Activated naive CD8-positive, alpha-beta T cell treated with anti-CD3 and anti-CD28 coated beads, Interleukin-2, amount 10 ng/mL, durations not matched to agents 7 days and 5 days (primary cell): ENCODE measurements at regions not wholly inside any gene's neighbourhood (a gene's known extent, or its start where the extent isn't known, plus 50 kb on each side); places are given as distances from the start of the nearest gene placed in this dataset.

Experiments used
- ATAC-seq: fragments of 150-1000 bp; cut with Tn5 transposase; one replicate; pipeline ENCODE4 v1.10.0; 2021; ENCODE audit warnings: low read depth, moderate library complexity
- POLR2A ChIA-PET: fragments of 350-600 bp; sonication (Branson Sonifier 250); formaldehyde crosslinking; loops from one replicate; lab custom pipeline; 2021; ENCODE audit warnings: antibody characterized with exemption; lab: Charles Lee
- DNase-seq: peaks from one replicate; pipeline ENCODE4 v3.0.0; 2021
- H3K27ac Mint-ChIP-seq: one replicate; pipeline ENCODE4 v1.8.0; 2022; ENCODE audit warnings: mild to moderate bottlenecking, mixed read lengths
- H3K27me3 Mint-ChIP-seq: one replicate; pipeline ENCODE4 v1.8.0; 2022; ENCODE audit warnings: mild to moderate bottlenecking, moderate library complexity, mixed read lengths
- H3K36me3 Mint-ChIP-seq: one replicate; pipeline ENCODE4 v1.8.0; 2021; ENCODE audit warnings: mild to moderate bottlenecking, mixed read lengths
- H3K4me1 Mint-ChIP-seq: one replicate; pipeline ENCODE4 v1.8.0; 2021; ENCODE audit warnings: mixed read lengths
- H3K4me3 Mint-ChIP-seq: one replicate; pipeline ENCODE4 v1.8.0; 2022; ENCODE audit warnings: mild to moderate bottlenecking, moderate library complexity, mixed read lengths
- H3K9me3 Mint-ChIP-seq: one replicate; pipeline ENCODE4 v1.8.0; 2021; ENCODE audit warnings: mixed read lengths

- ATAC-seq (no peak), DNase-seq (no peak)
- Mint-ChIP-seq H3K27me3 (no peaks in the 10 kb centered on the region), H3K27ac (no peak overlapping the region), H3K4me1 (peaks cover 3% of the 10 kb centered on the region), H3K9me3 (no peaks in the 10 kb centered on the region), H3K4me3 (no peak overlapping the region), H3K36me3 (no peaks in the 10 kb centered on the region)
- POLR2A ChIA-PET = no interaction called here
Measured at GRCh38 chr15:87639305-87640011, 617.1 kb downstream of the NTRK3 start.

- POLR2A ChIA-PET = no interaction called here
- no peak overlapping the region for H3K27ac Mint-ChIP-seq
- no peaks in the 10 kb centered on the region for H3K36me3 Mint-ChIP-seq
- H3K27me3 Mint-ChIP-seq = no peaks in the 10 kb centered on the region
- no peak overlapping the region for H3K4me3 Mint-ChIP-seq
- no peaks in the 10 kb centered on the region for H3K9me3 Mint-ChIP-seq
- ATAC-seq (no peak), DNase-seq (no peak)
- H3K4me1 Mint-ChIP-seq = peaks cover 3% of the 10 kb centered on the region
Measured at GRCh38 chr15:87638554-87639083, 617.9 kb downstream of the NTRK3 start.

GRCh38 chr15:87634361-87634760, 622.2 kb downstream of the NTRK3 start:
- Mint-ChIP-seq H3K36me3 (no peaks in the 10 kb centered on the region), H3K9me3 (peaks cover 1% of the 10 kb centered on the region), H3K4me1 (no peaks in the 10 kb centered on the region), H3K4me3 (no peak overlapping the region), H3K27ac (no peak overlapping the region), H3K27me3 (no peaks in the 10 kb centered on the region)
- ATAC-seq (no peak), DNase-seq (no peak)
- POLR2A ChIA-PET = no interaction called here

- Mint-ChIP-seq H3K4me3 (no peak overlapping the region), H3K9me3 (peaks cover 1% of the 10 kb centered on the region), H3K4me1 (no peaks in the 10 kb centered on the region), H3K27me3 (no peaks in the 10 kb centered on the region), H3K36me3 (no peaks in the 10 kb centered on the region), H3K27ac (no peak overlapping the region)
- no peak for DNase-seq
- no peak for ATAC-seq
- POLR2A ChIA-PET = no interaction called here
Measured at GRCh38 chr15:87633525-87633924, 623.0 kb downstream of the NTRK3 start.

GRCh38 chr15:87632364-87632763, 624.2 kb downstream of the NTRK3 start:
- ATAC-seq = no peak
- POLR2A ChIA-PET = no interaction called here

GRCh38 chr15:87631775-87632174, 624.8 kb downstream of the NTRK3 start:
- H3K36me3 Mint-ChIP-seq = no peaks in the 10 kb centered on the region
- no peak overlapping the region for H3K27ac Mint-ChIP-seq
- no peaks in the 10 kb centered on the region for H3K27me3 Mint-ChIP-seq
- no peak overlapping the region for H3K4me3 Mint-ChIP-seq
- POLR2A ChIA-PET = no interaction called here
- no peak for ATAC-seq
- peaks cover 1% of the 10 kb centered on the region for H3K9me3 Mint-ChIP-seq
- no peak for DNase-seq
- H3K4me1 Mint-ChIP-seq = no peaks in the 10 kb centered on the region

More at GRCh38 chr15:87632364-87632763, 624.2 kb downstream of the NTRK3 start:
- Mint-ChIP-seq H3K36me3 (no peaks in the 10 kb centered on the region), H3K27me3 (no peaks in the 10 kb centered on the region), H3K4me3 (no peak overlapping the region), H3K27ac (no peak overlapping the region), H3K4me1 (no peaks in the 10 kb centered on the region), H3K9me3 (peaks cover 1% of the 10 kb centered on the region)
- no peak for DNase-seq

- no peaks in the 10 kb centered on the region for H3K36me3 Mint-ChIP-seq
- H3K27ac Mint-ChIP-seq = no peak overlapping the region
- DNase-seq (no peak), ATAC-seq (no peak)
- no peak overlapping the region for H3K4me3 Mint-ChIP-seq
- H3K27me3 Mint-ChIP-seq = no peaks in the 10 kb centered on the region
- H3K4me1 Mint-ChIP-seq = no peaks in the 10 kb centered on the region
- POLR2A ChIA-PET = no interaction called here
- H3K9me3 Mint-ChIP-seq = peaks cover 1% of the 10 kb centered on the region
Measured at GRCh38 chr15:87631093-87631492, 625.4 kb downstream of the NTRK3 start.

GRCh38 chr15:87628311-87628710, 628.2 kb downstream of the NTRK3 start:
- no peak for ATAC-seq
- Mint-ChIP-seq H3K4me1 (no peaks in the 10 kb centered on the region), H3K4me3 (no peak overlapping the region), H3K9me3 (peaks cover 1% of the 10 kb centered on the region), H3K27me3 (no peaks in the 10 kb centered on the region), H3K27ac (no peak overlapping the region), H3K36me3 (no peaks in the 10 kb centered on the region)
- no peak for DNase-seq
- POLR2A ChIA-PET = no interaction called here

GRCh38 chr15:87626860-87627259, 629.7 kb downstream of the NTRK3 start:
- H3K27ac Mint-ChIP-seq = no peak overlapping the region
- no peak overlapping the region for H3K4me3 Mint-ChIP-seq
- H3K36me3 Mint-ChIP-seq = no peaks in the 10 kb centered on the region
- POLR2A ChIA-PET = no interaction called here
- no peaks in the 10 kb centered on the region for H3K4me1 Mint-ChIP-seq
- DNase-seq (no peak), ATAC-seq (no peak)
- no peaks in the 10 kb centered on the region for H3K27me3 Mint-ChIP-seq
- peaks cover 3% of the 10 kb centered on the region for H3K9me3 Mint-ChIP-seq

- no peaks in the 10 kb centered on the region for H3K36me3 Mint-ChIP-seq
- no peak for ATAC-seq
- POLR2A ChIA-PET = no interaction called here
- no peaks in the 10 kb centered on the region for H3K27me3 Mint-ChIP-seq
- DNase-seq = no peak
- no peak overlapping the region for H3K4me3 Mint-ChIP-seq
- H3K27ac Mint-ChIP-seq = no peak overlapping the region
- no peaks in the 10 kb centered on the region for H3K4me1 Mint-ChIP-seq
- peaks cover 3% of the 10 kb centered on the region for H3K9me3 Mint-ChIP-seq
Measured at GRCh38 chr15:87623832-87624231, 632.7 kb downstream of the NTRK3 start.

GRCh38 chr15:87620393-87620792, 636.1 kb downstream of the NTRK3 start:
- Mint-ChIP-seq H3K27me3 (no peaks in the 10 kb centered on the region), H3K9me3 (peaks cover 4% of the 10 kb centered on the region), H3K36me3 (no peaks in the 10 kb centered on the region), H3K4me3 (no peak overlapping the region), H3K27ac (no peak overlapping the region), H3K4me1 (no peaks in the 10 kb centered on the region)
- no peak for DNase-seq
- POLR2A ChIA-PET = no interaction called here
- no peak for ATAC-seq

GRCh38 chr15:87619161-87619960, 637.2 kb downstream of the NTRK3 start:
- no peak for ATAC-seq
- Mint-ChIP-seq H3K27me3 (no peaks in the 10 kb centered on the region), H3K36me3 (no peaks in the 10 kb centered on the region), H3K27ac (no peak overlapping the region), H3K4me3 (no peak overlapping the region), H3K9me3 (peaks cover 4% of the 10 kb centered on the region), H3K4me1 (no peaks in the 10 kb centered on the region)
- POLR2A ChIA-PET = no interaction called here
- no peak for DNase-seq

GRCh38 chr15:87618203-87618725, 638.3 kb downstream of the NTRK3 start:
- ATAC-seq = no peak

GRCh38 chr15:87614704-87615103, 641.8 kb downstream of the NTRK3 start:
- DNase-seq (no peak), ATAC-seq (no peak)
- H3K9me3 Mint-ChIP-seq = peaks cover 2% of the 10 kb centered on the region
- peaks cover 1% of the 10 kb centered on the region for H3K4me1 Mint-ChIP-seq
- H3K36me3 Mint-ChIP-seq = no peaks in the 10 kb centered on the region
- no peak overlapping the region for H3K27ac Mint-ChIP-seq
- POLR2A ChIA-PET = no interaction called here
- H3K4me3 Mint-ChIP-seq = no peak overlapping the region
- no peaks in the 10 kb centered on the region for H3K27me3 Mint-ChIP-seq

More at GRCh38 chr15:87618203-87618725, 638.3 kb downstream of the NTRK3 start:
- Mint-ChIP-seq H3K4me1 (no peaks in the 10 kb centered on the region), H3K27ac (no peak overlapping the region), H3K27me3 (no peaks in the 10 kb centered on the region), H3K9me3 (peaks cover 4% of the 10 kb centered on the region), H3K4me3 (no peak overlapping the region), H3K36me3 (no peaks in the 10 kb centered on the region)
- no peak for DNase-seq
- POLR2A ChIA-PET = no interaction called here
